ENCODE measurements at regions not wholly inside any gene's neighbourhood (a gene's known extent, or its start where the extent isn't known, plus 50 kb on each side); places are given as distances from the start of the nearest gene placed in this dataset.

DNA sequence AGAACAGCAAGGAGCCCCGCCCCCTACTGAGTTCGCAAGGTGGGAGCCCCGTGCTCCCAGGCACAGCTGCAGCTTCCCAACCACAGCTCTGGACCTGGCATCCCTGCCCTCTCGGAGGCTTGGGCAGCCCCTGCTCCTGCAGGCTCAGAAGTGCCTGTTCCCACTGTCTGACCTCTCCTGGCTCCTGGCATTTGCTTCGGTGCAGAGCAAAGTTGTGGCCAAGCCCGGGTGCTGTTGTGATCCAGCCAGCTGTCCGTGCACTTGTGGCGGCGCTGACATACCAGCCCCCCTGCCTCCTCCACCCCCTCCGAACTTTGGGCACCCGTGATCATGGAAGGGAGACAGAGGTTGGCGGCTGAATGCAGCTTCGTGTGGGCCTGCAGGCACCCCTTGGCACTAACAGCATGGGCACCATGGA is 1386.8 kb downstream of the PCDH9 start:
- H3K4me1 ChIP-seq (ENCODE audit: insufficient read depth, low read length): no peaks in the 10 kb centered on the region
- no peak overlapping the region for H3K9ac ChIP-seq (ENCODE audit: low read depth, low read length)
- no peak overlapping the region for H3K4me3 ChIP-seq (ENCODE audit: low read length)
- no peaks in the 10 kb centered on the region for H3K27me3 ChIP-seq (ENCODE audit: insufficient read depth, low read length)
- H3K27ac ChIP-seq (ENCODE audit: low read length): no peak overlapping the region
- H3K9me3 ChIP-seq (ENCODE audit: insufficient read depth, low read depth, low read length): no peaks in the 10 kb centered on the region
- no peaks in the 10 kb centered on the region for H3K36me3 ChIP-seq (ENCODE audit: insufficient read depth, low read depth, low read length)

DNA sequence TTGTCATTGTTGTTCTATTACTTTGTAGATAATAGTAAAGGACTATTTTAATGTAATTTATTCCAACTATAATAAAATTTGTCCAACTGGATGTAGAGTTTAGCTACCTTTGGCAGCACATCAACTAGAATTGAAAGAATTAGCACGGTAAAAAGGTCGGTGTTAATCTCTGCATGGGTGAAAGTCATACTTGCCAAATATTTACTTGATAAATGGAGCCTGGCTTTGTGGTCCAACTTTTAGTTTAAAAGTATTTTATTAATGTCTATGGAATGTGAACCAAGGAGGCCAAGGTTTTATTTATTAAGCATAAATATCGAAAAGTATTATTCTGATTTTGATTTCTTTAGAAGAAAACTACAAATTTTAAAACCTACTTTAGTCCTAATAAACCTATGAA is 1389.0 kb downstream of the PCDH9 start:
- Histone ChIP-seq H3K4me1 (ENCODE audit: insufficient read depth, low read length) (no peaks in the 10 kb centered on the region), H3K27ac (ENCODE audit: low read length) (no peak overlapping the region), H3K27me3 (ENCODE audit: insufficient read depth, low read length) (no peaks in the 10 kb centered on the region), H3K9ac (ENCODE audit: low read depth, low read length) (no peak overlapping the region), H3K4me3 (ENCODE audit: low read length) (no peak overlapping the region), H3K36me3 (ENCODE audit: insufficient read depth, low read depth, low read length) (no peaks in the 10 kb centered on the region), H3K9me3 (ENCODE audit: insufficient read depth, low read depth, low read length) (no peaks in the 10 kb centered on the region)

DNA sequence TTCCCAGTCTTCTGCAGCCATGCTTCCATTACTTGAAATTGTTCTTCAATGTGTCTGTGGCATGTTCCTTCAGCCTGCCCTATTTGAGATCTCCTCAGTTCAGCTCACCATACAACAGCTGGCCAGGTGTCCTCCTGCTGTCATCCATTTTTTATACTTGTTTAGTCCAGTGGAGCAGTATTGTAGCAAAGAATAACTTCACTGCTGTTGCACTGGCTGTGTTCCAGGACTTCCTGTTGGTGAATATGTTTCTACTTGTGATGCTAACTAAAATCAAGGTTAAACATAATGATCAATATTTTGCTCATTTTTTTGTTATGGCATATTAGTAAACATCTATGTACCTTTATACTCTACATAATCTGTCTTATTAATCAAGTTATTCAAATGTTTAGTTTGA is 1394.1 kb downstream of the PCDH9 start:
- Histone ChIP-seq H3K27me3 (ENCODE audit: insufficient read depth, low read length) (no peaks in the 10 kb centered on the region), H3K4me1 (ENCODE audit: insufficient read depth, low read length) (no peaks in the 10 kb centered on the region)

DNA sequence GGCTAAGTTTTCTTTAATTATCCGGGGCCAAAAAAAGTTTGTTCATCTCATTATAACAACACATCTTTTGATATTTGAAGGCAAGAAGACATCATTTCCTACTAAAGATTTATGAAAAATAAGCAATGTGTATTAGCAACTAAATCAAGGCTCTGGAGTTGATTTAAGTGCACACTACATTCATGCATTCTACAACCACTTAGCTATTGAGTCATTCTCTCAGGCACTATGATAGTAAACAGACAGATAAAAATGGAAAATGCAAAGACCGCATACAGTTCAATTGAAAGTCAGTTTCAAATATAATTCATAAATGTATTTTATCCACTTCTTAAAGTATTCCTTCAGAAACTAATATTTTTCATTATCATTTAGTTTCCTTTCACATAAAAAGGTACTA is 1395.2 kb downstream of the PCDH9 start:
- H3K36me3 ChIP-seq (ENCODE audit: insufficient read depth, low read depth, low read length): no peaks in the 10 kb centered on the region
- H3K27me3 ChIP-seq (ENCODE audit: insufficient read depth, low read length): no peaks in the 10 kb centered on the region
- H3K9ac ChIP-seq (ENCODE audit: low read depth, low read length): no peak overlapping the region
- no peaks in the 10 kb centered on the region for H3K4me1 ChIP-seq (ENCODE audit: insufficient read depth, low read length)
- no peaks in the 10 kb centered on the region for H3K9me3 ChIP-seq (ENCODE audit: insufficient read depth, low read depth, low read length)
- H3K27ac ChIP-seq (ENCODE audit: low read length): no peak overlapping the region
- H3K4me3 ChIP-seq (ENCODE audit: low read length): no peak overlapping the region

More for the DNA sequence above, 1394.1 kb downstream of the PCDH9 start:
- Histone ChIP-seq H3K27ac (ENCODE audit: low read length) (no peak overlapping the region), H3K9me3 (ENCODE audit: insufficient read depth, low read depth, low read length) (no peaks in the 10 kb centered on the region), H3K36me3 (ENCODE audit: insufficient read depth, low read depth, low read length) (no peaks in the 10 kb centered on the region), H3K9ac (ENCODE audit: low read depth, low read length) (no peak overlapping the region), H3K4me3 (ENCODE audit: low read length) (no peak overlapping the region)

DNA sequence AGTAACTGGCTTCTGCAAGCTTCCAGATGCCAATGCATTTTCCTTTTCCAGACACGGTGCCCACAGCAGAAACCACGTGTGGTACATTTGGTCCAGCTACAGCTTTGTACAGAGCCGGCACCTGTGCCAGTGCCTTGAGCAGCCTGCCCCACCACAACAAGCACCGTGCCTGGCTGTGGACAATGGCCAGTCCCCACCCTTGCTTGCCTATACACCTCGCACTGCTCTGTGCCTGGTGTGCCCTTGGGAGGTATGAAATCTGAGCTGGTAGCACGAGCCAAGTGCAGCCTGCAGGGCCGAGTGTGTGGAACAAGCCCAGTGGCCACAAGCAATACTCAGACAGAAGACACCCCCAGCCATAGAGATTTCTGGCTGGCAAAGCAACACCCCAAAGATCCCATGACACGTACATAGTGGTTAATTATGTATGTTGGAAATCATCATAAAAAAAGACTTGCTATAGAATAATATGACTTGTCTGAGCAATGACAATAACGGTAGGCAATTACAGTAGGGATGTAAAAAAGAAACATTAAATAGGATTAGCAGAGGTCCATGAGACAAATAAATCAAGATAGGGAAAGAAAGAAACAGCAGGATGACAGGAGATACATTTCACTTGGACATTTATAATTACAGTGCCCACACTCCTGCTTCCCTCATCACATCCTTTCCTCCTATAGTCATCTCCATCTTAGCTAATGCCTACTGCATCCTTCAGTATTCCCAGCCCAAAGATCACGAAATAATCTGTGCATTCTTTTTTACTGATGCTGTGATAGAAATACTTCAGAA is 1399.5 kb downstream of the PCDH9 start:
- Histone ChIP-seq H3K36me3 (ENCODE audit: insufficient read depth, low read depth, low read length) (no peaks in the 10 kb centered on the region), H3K9ac (ENCODE audit: low read depth, low read length) (no peak overlapping the region), H3K4me1 (ENCODE audit: insufficient read depth, low read length) (no peaks in the 10 kb centered on the region), H3K27me3 (ENCODE audit: insufficient read depth, low read length) (no peaks in the 10 kb centered on the region), H3K4me3 (ENCODE audit: low read length) (no peak overlapping the region), H3K27ac (ENCODE audit: low read length) (no peak overlapping the region), H3K9me3 (ENCODE audit: insufficient read depth, low read depth, low read length) (no peaks in the 10 kb centered on the region)

DNA sequence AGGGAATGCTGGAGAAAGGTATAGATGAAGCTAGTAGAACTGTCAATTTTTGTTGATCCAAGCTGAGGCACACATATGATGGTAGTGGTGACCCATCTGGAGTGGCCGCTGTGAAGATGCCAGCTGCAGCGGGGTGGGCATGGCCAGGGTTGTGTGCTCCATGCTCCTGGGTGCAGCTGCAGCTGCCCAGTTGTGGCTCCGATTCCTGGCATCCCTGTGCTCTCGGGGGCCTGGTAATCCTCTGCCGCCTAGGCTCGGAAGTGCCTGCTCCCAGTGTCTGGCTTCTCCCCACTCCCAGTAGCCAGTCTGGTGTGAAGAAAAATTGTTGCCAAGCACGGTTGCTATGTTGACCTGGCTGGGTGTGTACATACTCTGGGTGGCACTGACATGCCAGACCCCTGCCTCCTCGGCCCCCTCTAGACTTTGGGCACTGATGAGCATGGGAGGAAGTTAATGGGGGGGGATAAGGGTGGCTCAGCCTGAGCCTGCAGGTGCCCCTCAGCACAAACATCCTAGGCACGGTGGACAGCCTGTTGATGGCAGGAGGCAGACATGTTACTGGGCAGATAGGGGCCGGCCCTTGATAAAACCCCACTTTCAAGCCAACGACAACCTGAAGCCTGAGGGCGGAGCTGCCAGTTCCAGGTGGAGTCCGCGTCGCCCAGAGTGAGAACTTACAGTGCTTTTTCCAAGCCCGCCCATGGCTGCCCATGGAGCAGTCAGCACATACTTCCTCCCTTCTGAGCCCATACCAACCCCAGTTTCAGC is 1400.7 kb downstream of the PCDH9 start:
- H3K4me3 ChIP-seq (ENCODE audit: low read length): no peak overlapping the region
- no peaks in the 10 kb centered on the region for H3K27me3 ChIP-seq (ENCODE audit: insufficient read depth, low read length)
- H3K9me3 ChIP-seq (ENCODE audit: insufficient read depth, low read depth, low read length): no peaks in the 10 kb centered on the region
- H3K27ac ChIP-seq (ENCODE audit: low read length): no peak overlapping the region
- no peak overlapping the region for H3K9ac ChIP-seq (ENCODE audit: low read depth, low read length)
- H3K36me3 ChIP-seq (ENCODE audit: insufficient read depth, low read depth, low read length): no peaks in the 10 kb centered on the region
- no peaks in the 10 kb centered on the region for H3K4me1 ChIP-seq (ENCODE audit: insufficient read depth, low read length)

DNA sequence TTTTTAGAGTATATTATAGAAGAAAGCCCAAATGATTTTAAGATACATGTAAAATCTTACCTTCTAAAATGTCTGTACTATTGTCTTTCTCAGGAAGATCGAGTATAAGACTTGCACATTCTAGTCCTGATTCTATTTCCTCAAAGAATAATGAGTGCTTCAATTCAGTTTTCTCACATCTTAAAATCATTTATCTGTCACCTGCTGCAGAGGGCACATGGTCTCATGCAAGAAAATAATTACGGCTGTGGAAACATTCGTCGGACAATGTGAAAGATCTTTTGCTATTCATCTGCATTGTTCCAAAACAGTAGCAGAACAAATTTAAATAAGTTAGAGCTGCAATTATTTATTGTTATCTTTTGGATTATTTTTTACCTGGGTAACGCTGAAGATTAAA is 1403.5 kb downstream of the PCDH9 start:
- H3K27ac ChIP-seq (ENCODE audit: low read length): no peak overlapping the region
- no peaks in the 10 kb centered on the region for H3K9me3 ChIP-seq (ENCODE audit: insufficient read depth, low read depth, low read length)
- H3K27me3 ChIP-seq (ENCODE audit: insufficient read depth, low read length): no peaks in the 10 kb centered on the region
- H3K4me1 ChIP-seq (ENCODE audit: insufficient read depth, low read length): no peaks in the 10 kb centered on the region
- H3K36me3 ChIP-seq (ENCODE audit: insufficient read depth, low read depth, low read length): no peaks in the 10 kb centered on the region
- H3K4me3 ChIP-seq (ENCODE audit: low read length): no peak overlapping the region
- no peak overlapping the region for H3K9ac ChIP-seq (ENCODE audit: low read depth, low read length)

DNA sequence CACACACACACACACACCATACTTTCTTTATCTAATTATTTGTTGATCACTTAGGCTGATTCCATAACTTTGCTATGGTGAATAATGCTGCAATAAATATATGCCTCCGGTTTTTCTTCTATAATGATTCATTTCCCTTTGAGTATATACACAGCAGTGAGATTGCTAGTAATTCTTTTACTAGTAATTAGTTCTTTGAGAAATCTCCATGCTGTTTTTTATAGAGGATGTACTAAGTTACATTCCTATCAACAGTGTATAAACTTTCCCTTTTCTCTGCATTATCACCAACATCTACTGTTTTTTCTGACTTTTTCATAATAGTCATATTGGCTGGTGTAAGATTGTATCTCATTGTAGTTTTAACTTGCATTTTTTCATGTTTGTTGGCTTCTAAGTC is 1405.1 kb downstream of the PCDH9 start:
- no peaks in the 10 kb centered on the region for H3K9me3 ChIP-seq (ENCODE audit: insufficient read depth, low read depth, low read length)
- no peak overlapping the region for H3K9ac ChIP-seq (ENCODE audit: low read depth, low read length)
- H3K36me3 ChIP-seq (ENCODE audit: insufficient read depth, low read depth, low read length): no peaks in the 10 kb centered on the region
- no peak overlapping the region for H3K27ac ChIP-seq (ENCODE audit: low read length)
- H3K4me3 ChIP-seq (ENCODE audit: low read length): no peak overlapping the region
- no peaks in the 10 kb centered on the region for H3K4me1 ChIP-seq (ENCODE audit: insufficient read depth, low read length)
- no peaks in the 10 kb centered on the region for H3K27me3 ChIP-seq (ENCODE audit: insufficient read depth, low read length)

DNA sequence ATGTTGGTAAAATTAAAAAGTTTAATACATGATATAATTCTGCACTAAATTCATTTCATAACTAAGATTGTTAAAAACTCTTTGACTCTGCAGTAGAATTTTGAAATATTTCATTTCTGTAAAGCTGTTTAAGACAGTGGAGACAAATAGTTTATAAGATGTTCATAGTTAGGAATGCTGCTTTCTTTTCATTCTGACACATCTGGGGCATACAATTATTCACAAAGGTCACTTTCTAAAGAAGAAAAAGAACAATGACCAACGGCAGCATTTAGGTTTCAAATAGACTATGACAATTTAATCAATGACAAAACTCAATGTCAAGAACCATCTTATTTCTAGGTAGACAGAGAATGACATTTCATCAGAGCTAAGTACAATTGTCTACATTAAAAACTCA is 1422.1 kb downstream of the PCDH9 start:
- Histone ChIP-seq H3K4me3 (ENCODE audit: low read length) (no peak overlapping the region), H3K36me3 (ENCODE audit: insufficient read depth, low read depth, low read length) (no peaks in the 10 kb centered on the region), H3K4me1 (ENCODE audit: insufficient read depth, low read length) (no peaks in the 10 kb centered on the region), H3K27me3 (ENCODE audit: insufficient read depth, low read length) (no peaks in the 10 kb centered on the region), H3K27ac (ENCODE audit: low read length) (no peak overlapping the region), H3K9me3 (ENCODE audit: insufficient read depth, low read depth, low read length) (no peaks in the 10 kb centered on the region; the same call in 1 of the 2 replicates), H3K9ac (ENCODE audit: low read depth, low read length) (no peak overlapping the region)

DNA sequence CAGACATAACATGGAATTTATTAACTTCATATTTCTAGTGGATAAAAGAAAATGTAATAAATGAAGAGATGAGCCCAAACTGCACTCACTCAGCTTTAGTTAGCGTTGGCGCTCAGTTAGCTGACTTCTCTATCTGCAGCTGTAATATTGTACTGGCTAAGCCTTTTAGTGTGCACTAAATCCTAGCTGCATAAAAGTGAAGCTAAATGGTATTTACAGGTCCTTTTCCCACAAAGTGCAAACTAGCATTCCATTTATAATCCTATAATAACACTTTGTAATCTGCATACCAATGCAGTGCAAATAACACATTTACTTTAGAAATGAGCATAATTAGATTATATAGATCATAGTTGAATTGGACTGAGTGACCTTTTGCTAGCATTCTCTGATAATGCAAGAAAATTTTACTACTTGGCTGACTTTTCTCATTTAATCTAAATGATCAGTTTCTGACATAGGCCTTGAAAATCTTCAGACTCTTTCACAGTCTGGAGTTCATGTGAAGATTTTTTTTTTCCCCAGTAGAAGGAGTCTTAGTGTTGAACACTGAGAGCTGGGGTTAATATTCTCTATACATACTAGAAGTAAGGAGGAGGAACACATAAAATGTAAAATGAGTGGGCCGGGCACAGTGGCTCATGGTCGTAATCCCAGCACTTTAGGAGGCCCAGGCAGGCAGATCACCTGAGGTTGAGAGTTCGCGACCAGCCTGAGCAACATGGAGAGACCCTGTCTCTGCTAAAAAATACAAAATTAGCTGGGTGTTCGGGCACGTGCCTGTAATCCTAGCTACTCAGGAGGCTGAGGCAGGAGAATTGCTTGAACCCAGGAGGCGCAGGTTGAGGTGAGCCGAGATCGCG is 1426.4 kb downstream of the PCDH9 start:
- no peak overlapping the region for H3K9ac ChIP-seq (ENCODE audit: low read depth, low read length)
- no peak overlapping the region for H3K27ac ChIP-seq (ENCODE audit: low read length)
- no peaks in the 10 kb centered on the region for H3K9me3 ChIP-seq (ENCODE audit: insufficient read depth, low read depth, low read length)
- no peaks in the 10 kb centered on the region for H3K27me3 ChIP-seq (ENCODE audit: insufficient read depth, low read length)
- H3K36me3 ChIP-seq (ENCODE audit: insufficient read depth, low read depth, low read length): no peaks in the 10 kb centered on the region
- no peaks in the 10 kb centered on the region for H3K4me1 ChIP-seq (ENCODE audit: insufficient read depth, low read length)
- H3K4me3 ChIP-seq (ENCODE audit: low read length): no peak overlapping the region

DNA sequence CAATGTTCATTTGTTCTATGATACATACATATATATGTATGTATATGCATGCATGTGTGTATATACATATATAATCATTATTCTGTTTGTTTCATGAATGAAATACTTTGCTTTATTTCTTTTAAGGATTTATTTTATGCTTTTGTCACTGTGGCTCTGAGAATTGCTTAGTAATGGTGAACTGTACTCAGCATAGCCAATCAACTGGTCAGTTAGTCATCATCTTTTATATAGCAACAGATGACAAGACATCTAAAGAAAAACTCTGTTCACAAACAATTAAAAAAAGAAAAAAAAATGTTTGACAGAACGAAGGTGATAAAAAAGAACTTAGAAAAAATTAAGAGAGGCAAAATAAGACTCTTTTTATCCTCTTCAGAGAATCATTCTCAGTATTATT is 1440.3 kb downstream of the PCDH9 start:
- Histone ChIP-seq H3K4me3 (ENCODE audit: low read length) (no peak overlapping the region), H3K4me1 (ENCODE audit: insufficient read depth, low read length) (no peaks in the 10 kb centered on the region), H3K36me3 (ENCODE audit: insufficient read depth, low read depth, low read length) (no peaks in the 10 kb centered on the region), H3K27ac (ENCODE audit: low read length) (no peak overlapping the region), H3K9me3 (ENCODE audit: insufficient read depth, low read depth, low read length) (no peaks in the 10 kb centered on the region), H3K9ac (ENCODE audit: low read depth, low read length) (no peak overlapping the region), H3K27me3 (ENCODE audit: insufficient read depth, low read length) (no peaks in the 10 kb centered on the region)
